ENCODE measurements at regions not wholly inside any gene's neighbourhood (a gene's known extent, or its start where the extent isn't known, plus 50 kb on each side); places are given as distances from the start of the nearest gene placed in this dataset.

- TF ChIP-seq CEBPB (IDR thresholded peaks at IDR 0.05) (no peak), EP300 (IDR thresholded peaks at IDR 0.05; ENCODE audit: borderline replicate concordance) (no peak)
Observed at GRCh38 chr9:13580131-13580530, 300.6 kb upstream of the MPDZ start.
